ENCODE measurements at regions not wholly inside any gene's neighbourhood (a gene's known extent, or its start where the extent isn't known, plus 50 kb on each side); places are given as distances from the start of the nearest gene placed in this dataset.

DNA sequence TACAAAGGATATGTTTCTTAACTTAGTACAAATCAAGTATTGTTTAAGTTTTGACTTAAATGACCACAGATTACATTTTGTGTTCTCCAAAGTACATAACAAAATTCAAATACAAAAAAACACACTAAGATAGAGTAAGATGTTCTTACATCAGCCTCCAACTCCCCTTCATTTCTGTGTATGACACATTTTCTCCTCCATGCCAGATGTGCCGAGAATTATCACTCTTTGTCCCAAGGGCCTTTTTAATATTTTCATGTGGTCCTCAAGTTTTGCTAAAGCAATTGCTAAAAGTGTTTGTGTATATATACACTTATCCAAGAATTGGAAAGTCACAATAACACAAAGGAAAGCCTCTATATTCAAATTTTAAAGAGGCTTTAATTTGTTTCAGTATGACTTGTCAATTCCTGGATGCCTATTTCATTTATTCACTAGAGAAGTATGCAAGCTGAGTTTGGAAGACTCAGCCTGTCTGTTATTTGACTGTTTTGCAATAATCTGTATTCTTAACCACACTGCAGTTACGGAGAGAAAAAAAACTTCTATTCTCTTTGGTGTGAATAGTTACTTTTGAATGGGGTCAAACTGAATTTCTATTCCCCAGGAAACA, 586.4 kb upstream of the SEMA3D start:
- no peaks in the 10 kb centered on the region for H3K9me2 ChIP-seq (replicated peaks; ENCODE audit: control insufficient read depth, low read length)
- no peak overlapping the region for H3K4me2 ChIP-seq (ENCODE audit: low read length)
- H3K27ac ChIP-seq (ENCODE audit: low read depth, low read length), result no peak overlapping the region

GRCh38 chr7:85771516-85771915, 584.7 kb upstream of the SEMA3D start:
- H3K27me3 ChIP-seq (ENCODE audit: control insufficient read depth, low read length), result no peaks in the 10 kb centered on the region
- TF ChIP-seq EZH2phosphoT487 (IDR thresholded peaks at IDR 0.05; ENCODE audit: borderline replicate concordance, low read length) (no peak), CTCF (IDR thresholded peaks at IDR 0.05; ENCODE audit: low read depth, low read length, poor library complexity, severe bottlenecking) (no peak)
- H4K20me1 ChIP-seq (ENCODE audit: control insufficient read depth, insufficient read depth, low read depth, low read length), result no peaks in the 10 kb centered on the region
- no peaks in the 10 kb centered on the region for H3K79me2 ChIP-seq (ENCODE audit: control insufficient read depth, low read length)
- no peaks in the 10 kb centered on the region for H3K36me3 ChIP-seq (ENCODE audit: control insufficient read depth, low read length)
- H3K4me3 ChIP-seq (ENCODE audit: low read length), result no peak overlapping the region
- H3K4me2 ChIP-seq (ENCODE audit: low read length), result no peak overlapping the region
- no peaks in the 10 kb centered on the region for H3K9me2 ChIP-seq (replicated peaks; ENCODE audit: control insufficient read depth, low read length)
- no peaks in the 10 kb centered on the region for H3F3A ChIP-seq (ENCODE audit: control insufficient read depth, insufficient read depth)
- H3K9me3 ChIP-seq (ENCODE audit: control insufficient read depth, insufficient read depth, low read length), result peaks cover 6% of the 10 kb centered on the region; the same call in 1 of the 2 replicates
- no peaks in the 10 kb centered on the region for H3K4me1 ChIP-seq (ENCODE audit: control insufficient read depth, low read length)
- H3K27ac ChIP-seq (ENCODE audit: low read depth, low read length), result no peak overlapping the region

More for the DNA sequence above, 586.4 kb upstream of the SEMA3D start:
- H3K9me3 ChIP-seq (ENCODE audit: control insufficient read depth, insufficient read depth, low read length), result peaks cover 4% of the 10 kb centered on the region; the same call in 1 of the 2 replicates
- no peaks in the 10 kb centered on the region for H3K79me2 ChIP-seq (ENCODE audit: control insufficient read depth, low read length)
- no peaks in the 10 kb centered on the region for H3K27me3 ChIP-seq (ENCODE audit: control insufficient read depth, low read length)
- H4K20me1 ChIP-seq (ENCODE audit: control insufficient read depth, insufficient read depth, low read depth, low read length), result no peaks in the 10 kb centered on the region
- H3K4me1 ChIP-seq (ENCODE audit: control insufficient read depth, low read length), result no peaks in the 10 kb centered on the region
- H3K4me3 ChIP-seq (ENCODE audit: low read length), result no peak overlapping the region
- TF ChIP-seq EZH2phosphoT487 (IDR thresholded peaks at IDR 0.05; ENCODE audit: borderline replicate concordance, low read length) (no peak), CTCF (IDR thresholded peaks at IDR 0.05; ENCODE audit: low read depth, low read length, poor library complexity, severe bottlenecking) (no peak)
- no peaks in the 10 kb centered on the region for H3K36me3 ChIP-seq (ENCODE audit: control insufficient read depth, low read length)
- no peaks in the 10 kb centered on the region for H3F3A ChIP-seq (ENCODE audit: control insufficient read depth, insufficient read depth)

- H4K20me1 ChIP-seq (ENCODE audit: control insufficient read depth, insufficient read depth, low read depth, low read length), result no peaks in the 10 kb centered on the region
- no peak overlapping the region for H3K27ac ChIP-seq (ENCODE audit: low read depth, low read length)
- no peaks in the 10 kb centered on the region for H3K36me3 ChIP-seq (ENCODE audit: control insufficient read depth, low read length)
- H3K9me2 ChIP-seq (replicated peaks; ENCODE audit: control insufficient read depth, low read length), result no peaks in the 10 kb centered on the region
- no peak overlapping the region for H3K4me3 ChIP-seq (ENCODE audit: low read length)
- H3F3A ChIP-seq (ENCODE audit: control insufficient read depth, insufficient read depth), result no peaks in the 10 kb centered on the region
- H3K79me2 ChIP-seq (ENCODE audit: control insufficient read depth, low read length), result no peaks in the 10 kb centered on the region
- no peak overlapping the region for H3K4me2 ChIP-seq (ENCODE audit: low read length)
- peaks cover 6% of the 10 kb centered on the region; the same call in 1 of the 2 replicates for H3K9me3 ChIP-seq (ENCODE audit: control insufficient read depth, insufficient read depth, low read length)
- TF ChIP-seq EZH2phosphoT487 (IDR thresholded peaks at IDR 0.05; ENCODE audit: borderline replicate concordance, low read length), result no peak
- TF ChIP-seq CTCF (IDR thresholded peaks at IDR 0.05; ENCODE audit: low read depth, low read length, poor library complexity, severe bottlenecking), result no peak
- no peaks in the 10 kb centered on the region for H3K4me1 ChIP-seq (ENCODE audit: control insufficient read depth, low read length)
- H3K27me3 ChIP-seq (ENCODE audit: control insufficient read depth, low read length), result no peaks in the 10 kb centered on the region
These were observed 583.5 kb upstream of the SEMA3D start for GRCh38 chr7:85770332-85770731.
